ENCODE measurements at regions not wholly inside any gene's neighbourhood (a gene's known extent, or its start where the extent isn't known, plus 50 kb on each side); places are given as distances from the start of the nearest gene placed in this dataset.

- no peak for FAIRE-seq
These were observed 182.7 kb downstream of the PABPC4L start for GRCh38 chr4:134018846-134019245.

DNA sequence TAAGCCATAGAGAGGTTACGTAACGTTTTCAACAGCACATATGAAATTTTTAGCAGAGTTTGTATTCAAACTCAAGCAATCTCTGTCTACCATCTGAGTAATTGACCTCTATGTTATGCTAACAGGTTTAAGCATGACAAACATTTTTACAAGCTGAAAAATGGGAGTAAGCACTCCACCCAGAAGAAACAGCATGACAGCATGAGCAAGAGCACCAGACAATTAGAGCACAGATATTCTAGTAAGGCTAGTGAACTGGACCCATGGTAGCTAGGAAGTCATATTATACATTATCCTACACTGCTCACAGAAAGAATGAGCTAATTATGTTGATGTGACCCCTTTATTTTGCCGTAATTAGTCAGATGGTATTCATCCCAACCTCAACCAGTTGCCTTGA lies 200.5 kb downstream of the PABPC4L start:
- FAIRE-seq: no peak

- no peak for FAIRE-seq
These were observed 204.2 kb downstream of the PABPC4L start for GRCh38 chr4:133997436-133997835.

DNA sequence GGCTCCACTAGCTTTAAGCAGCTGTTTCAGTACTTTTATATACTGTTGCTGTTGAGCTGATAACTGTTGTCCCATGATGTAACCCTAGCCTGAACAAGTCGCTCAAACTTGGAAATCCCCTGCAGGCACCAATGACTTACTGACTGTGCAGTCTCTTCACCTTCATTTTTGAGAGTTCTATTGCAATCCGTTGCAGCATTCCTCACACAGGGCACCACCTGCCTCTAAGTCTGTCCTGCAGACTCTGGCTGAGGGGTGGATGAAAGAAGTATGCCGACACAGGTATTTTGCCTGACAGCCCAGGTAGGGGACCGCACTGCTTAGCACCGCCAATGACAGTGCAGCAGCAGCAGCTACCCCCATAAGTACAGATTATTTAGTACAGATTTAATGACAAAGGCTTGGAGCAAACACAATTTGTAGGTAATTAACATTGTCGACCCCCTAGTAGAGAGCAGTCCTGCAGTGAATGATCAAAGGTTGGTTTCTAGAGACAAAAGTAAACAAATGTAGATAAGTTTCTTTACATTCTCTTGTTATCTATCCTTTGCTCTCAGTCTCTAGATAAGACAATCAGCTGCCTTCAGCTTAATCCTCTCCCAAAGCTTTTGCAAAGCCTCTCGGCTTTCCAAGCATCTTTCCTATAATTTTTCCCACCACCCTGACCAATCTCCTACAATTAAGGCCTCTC lies 205.0 kb downstream of the PABPC4L start:
- no peak for FAIRE-seq

GRCh38 chr4:133995243-133995960 lies 206.2 kb downstream of the PABPC4L start:
- no peak for FAIRE-seq

- no peak for FAIRE-seq
These were observed 218.9 kb downstream of the PABPC4L start for GRCh38 chr4:133982533-133983224.

- FAIRE-seq: no peak
These were observed 220.3 kb downstream of the PABPC4L start for GRCh38 chr4:133981327-133981726.

DNA sequence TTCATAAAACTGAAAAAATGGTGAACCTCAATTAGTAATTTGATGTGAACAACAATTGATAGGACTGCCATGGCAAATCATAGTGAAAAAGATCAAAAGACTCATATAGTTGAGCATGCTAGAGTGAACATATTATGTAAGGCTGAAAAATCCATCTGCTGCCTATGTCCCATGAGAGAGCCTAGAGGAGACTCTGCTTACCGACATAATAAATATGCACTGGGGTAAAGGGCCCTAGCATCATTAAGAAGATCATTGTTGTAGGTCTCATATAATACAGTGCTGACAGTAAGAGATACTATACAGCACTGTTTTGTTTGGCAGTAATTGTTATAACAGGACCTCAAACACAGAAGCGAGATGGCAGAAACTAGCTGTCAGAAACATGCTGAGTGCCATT lies 229.0 kb downstream of the PABPC4L start:
- no peak for FAIRE-seq

DNA sequence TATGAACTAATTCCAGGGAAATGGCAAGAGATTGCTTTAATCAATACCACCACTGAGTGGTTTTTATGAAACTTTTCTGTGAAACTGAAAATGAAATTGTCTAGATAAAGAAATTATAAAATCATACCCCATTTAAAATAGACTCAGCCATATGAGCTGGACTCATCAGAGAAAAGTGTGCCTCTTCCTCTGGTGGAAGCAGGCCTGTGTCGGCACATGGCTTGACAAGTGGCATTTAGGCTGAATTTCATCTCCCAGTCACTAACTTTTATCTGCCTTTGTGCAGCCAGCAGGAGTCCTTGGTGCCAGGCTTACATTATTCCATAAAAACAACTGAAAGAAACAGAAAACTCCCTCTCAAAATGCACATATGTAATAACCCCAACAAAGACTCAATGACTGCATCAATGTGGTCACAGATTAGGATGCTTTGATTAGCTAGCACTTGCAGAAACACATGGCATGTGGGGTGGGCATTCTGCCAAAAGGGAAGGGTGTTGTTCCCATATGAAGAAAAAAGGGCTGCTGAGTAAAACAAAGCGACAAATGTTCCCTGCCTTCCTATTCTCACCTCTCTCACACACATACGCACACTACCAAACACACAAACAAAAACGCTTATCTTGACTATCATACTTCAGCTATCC lies 232.3 kb downstream of the PABPC4L start:
- no peak for FAIRE-seq

- FAIRE-seq: no peak
These were observed 233.4 kb downstream of the PABPC4L start for GRCh38 chr4:133968174-133968573.

- no peak for FAIRE-seq
These were observed 240.6 kb downstream of the PABPC4L start for GRCh38 chr4:133960975-133961374.

GRCh38 chr4:133943081-133943480 lies 258.5 kb downstream of the PABPC4L start:
- no peak for FAIRE-seq

GRCh38 chr4:133938061-133938460 lies 263.5 kb downstream of the PABPC4L start:
- FAIRE-seq: no peak

- no peak for FAIRE-seq
These were observed 271.9 kb downstream of the PABPC4L start for GRCh38 chr4:133929531-133930239.

- no peak for FAIRE-seq
These were observed 280.1 kb downstream of the PABPC4L start for GRCh38 chr4:133921280-133922195.

- no peak for FAIRE-seq
These were observed 281.4 kb downstream of the PABPC4L start for GRCh38 chr4:133920236-133920635.

GRCh38 chr4:133910165-133910564 lies 291.4 kb downstream of the PABPC4L start:
- FAIRE-seq: no peak

GRCh38 chr4:133903029-133903428 lies 298.6 kb downstream of the PABPC4L start:
- FAIRE-seq: no peak

GRCh38 chr4:133891011-133891410 lies 310.6 kb downstream of the PABPC4L start:
- FAIRE-seq: no peak

DNA sequence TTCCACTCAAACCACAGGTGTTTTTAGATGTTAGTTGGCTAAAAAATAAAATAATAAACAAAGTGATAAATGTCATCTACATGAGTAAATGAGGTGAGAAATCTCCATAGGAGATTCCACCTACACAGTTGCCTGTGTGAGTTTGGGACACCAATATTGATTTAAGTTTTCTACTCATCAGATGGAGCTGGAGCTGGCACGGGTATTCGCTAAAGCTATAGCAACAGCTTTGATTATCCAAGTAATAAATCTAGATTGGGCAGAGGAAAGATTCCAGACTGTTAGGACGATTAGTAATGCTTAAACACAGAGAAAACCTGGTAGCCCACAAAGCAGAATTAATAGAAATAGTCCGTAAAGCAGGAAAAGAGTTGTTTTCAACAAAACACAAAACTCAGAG lies 313.9 kb downstream of the PABPC4L start:
- no peak for FAIRE-seq

- no peak for FAIRE-seq
These were observed 332.1 kb downstream of the PABPC4L start for GRCh38 chr4:133869486-133869885.

GRCh38 chr4:133868856-133869255 lies 332.7 kb downstream of the PABPC4L start:
- FAIRE-seq: no peak
